GM12878 (cell line): ENCODE measurements at regions not wholly inside any gene's neighbourhood (a gene's known extent, or its start where the extent isn't known, plus 50 kb on each side); places are given as distances from the start of the nearest gene placed in this dataset.

Experiments
- ATAC-seq: fragments of 200-7000 bp; cut with Tn5 transposase; 3 replicates; pipeline ENCODE4 v1.9.1; 2020; ENCODE audit warnings: mild to moderate bottlenecking, moderate library complexity
- BruUV-seq: library from RNA; stranded (reverse); fragments of 400-500 nt; replicated peaks from 2 replicates; lab custom pipeline; 2021; lab: Mats Ljungman, UMichigan
- CTCF ChIA-PET: fragments of 300-600 bp; sonication (Branson Sonifier 250); formaldehyde crosslinking; extraction: SDS; loops from one replicate; lab custom pipeline; 2021; ENCODE audit warnings: inconsistent platforms; lab: Yijun Ruan, JAX
- POLR2A ChIA-PET: fragments of 350-600 bp; formaldehyde crosslinking; extraction: SDS; loops from one replicate; lab custom pipeline; 2021; ENCODE audit warnings: inconsistent platforms; lab: Charles Lee
- RAD21 ChIA-PET: fragments of 300-600 bp; sonication (Branson Sonifier 250); formaldehyde crosslinking; loops from one replicate; lab custom pipeline; 2023; ENCODE audit warnings: antibody characterized with exemption; ENCODE audit not compliant: unreplicated experiment; lab: Charles Lee
- SMC1A ChIA-PET: fragments of 300-600 bp; sonication (Branson Sonifier 250); formaldehyde crosslinking; loops from one replicate; lab custom pipeline; 2023; ENCODE audit not compliant: unreplicated experiment, uncharacterized antibody; lab: Charles Lee
- DNase-seq: peaks from one replicate; pipeline ENCODE4 v3.0.0-alpha.2; 2011; ENCODE audit warnings: low read depth, low spot score
- FAIRE-seq: peaks from 3 replicates; lab custom pipeline; 2011; peaks lifted over from hg19 to GRCh38; lab: Jason Lieb, UNC
- H2AFZ ChIP-seq: 2 replicates; pipeline ENCODE4 v1.6.0; 2011; ENCODE audit warnings: low read depth, low read length, control low read depth; ENCODE audit not compliant: control insufficient read depth
- H3K27ac ChIP-seq: 2 replicates; pipeline ENCODE4 v1.5.1; 2011; ENCODE audit warnings: control low read depth; ENCODE audit not compliant: control insufficient read depth, insufficient read depth
- H3K27me3 ChIP-seq, 2 experiments: replicated peaks in 1 of 2; 2 replicates each; pipeline versions ENCODE4 v1.6.0 to v1.6.1; 2011; ENCODE audit warnings: low read length in 1 of 2; ENCODE audit not compliant: control insufficient read depth in 2 of 2, insufficient read depth in 2 of 2
- H3K36me3 ChIP-seq, 2 experiments: 2 replicates each; pipeline ENCODE4 v1.5.1; 2011; ENCODE audit warnings: low read length in 1 of 2; ENCODE audit not compliant: control insufficient read depth in 2 of 2, insufficient read depth in 2 of 2
- H3K4me1 ChIP-seq: 2 replicates; pipeline ENCODE4 v1.6.1; 2011; ENCODE audit warnings: mild to moderate bottlenecking, low read length, moderate library complexity, mixed read lengths; ENCODE audit not compliant: control insufficient read depth, insufficient read depth
- H3K4me2 ChIP-seq: 2 replicates; pipeline ENCODE4 v1.6.0; 2011; ENCODE audit warnings: control low read depth; ENCODE audit not compliant: control insufficient read depth, insufficient read depth
- H3K4me3 ChIP-seq: fragments of 200-600 bp; sonication (generic); 2 replicates; pipeline ENCODE4 v1.5.1; 2016
- H3K79me2 ChIP-seq: 2 replicates; pipeline ENCODE4 v1.6.0; 2011; ENCODE audit warnings: low read length; ENCODE audit not compliant: control insufficient read depth, insufficient read depth
- H3K9ac ChIP-seq: 2 replicates; pipeline ENCODE4 v1.8.0; 2011; ENCODE audit warnings: low read length, control low read depth, mixed read lengths; ENCODE audit not compliant: control insufficient read depth, insufficient read depth
- H3K9me3 ChIP-seq: replicated peaks from 3 replicates; pipeline ENCODE4 v1.5.1; 2011; ENCODE audit warnings: mild to moderate bottlenecking, low read length; ENCODE audit not compliant: control insufficient read depth, insufficient read depth
- H4K20me1 ChIP-seq: 2 replicates; pipeline ENCODE4 v1.6.0; 2011; ENCODE audit not compliant: control insufficient read depth, insufficient read depth
- HCFC1 ChIP-seq: fragments of 150-350 bp; IDR thresholded peaks from 2 replicates; pipeline ENCODE4 v1.6.1; 2014; ENCODE audit warnings: low read length
- HDAC6 ChIP-seq: fragments of 200-600 bp; sonication (generic); IDR thresholded peaks from one replicate; pipeline ENCODE4 v1.8.0; 2017; ENCODE audit warnings: antibody characterized with exemption; ENCODE audit not compliant: unreplicated experiment
- IKZF1 ChIP-seq: fragments of 450-650 bp; conservative IDR thresholded peaks from 2 replicates; pipeline ENCODE4 v1.6.1; 2017; ENCODE audit warnings: antibody characterized with exemption, mild to moderate bottlenecking
- JUNB ChIP-seq: IDR thresholded peaks from 2 replicates; pipeline ENCODE4 v1.6.1; 2016; ENCODE audit warnings: antibody characterized with exemption, mild to moderate bottlenecking
- KLF5 ChIP-seq: fragments of 450-650 bp; IDR thresholded peaks from 2 replicates; pipeline ENCODE4 v1.6.1; 2014; ENCODE audit warnings: mild to moderate bottlenecking; ENCODE audit not compliant: partially characterized antibody
- NFYB ChIP-seq: IDR thresholded peaks from 2 replicates; pipeline ENCODE4 v1.6.1; 2011; ENCODE audit warnings: low read depth, mild to moderate bottlenecking, low read length, improper control_type of control experiment, moderate library complexity; ENCODE audit not compliant: insufficient read depth
- NR2C2 ChIP-seq: IDR thresholded peaks from 2 replicates; pipeline ENCODE4 v1.6.1; 2011; ENCODE audit warnings: borderline replicate concordance, low read depth; ENCODE audit not compliant: control insufficient read depth, insufficient read length
- NRF1 ChIP-seq: conservative IDR thresholded peaks from 2 replicates; pipeline ENCODE4 v1.6.1; 2011; ENCODE audit warnings: mild to moderate bottlenecking, low read depth, low read length, improper control_type of control experiment
- SUPT20H ChIP-seq: IDR thresholded peaks from 2 replicates; pipeline ENCODE4 v1.6.1; 2011; ENCODE audit warnings: low read depth, mild to moderate bottlenecking, low read length, moderate library complexity, borderline replicate concordance; ENCODE audit not compliant: control insufficient read depth
- TAF1 ChIP-seq: IDR thresholded peaks from 2 replicates; pipeline ENCODE4 v1.6.1; 2011; ENCODE audit warnings: mild to moderate bottlenecking, low read depth, low read length, borderline replicate concordance
- TARDBP ChIP-seq: IDR thresholded peaks from 2 replicates; pipeline ENCODE4 v1.6.1; 2016; ENCODE audit warnings: borderline replicate concordance
- ZNF217 ChIP-seq: fragments of 450-650 bp; IDR thresholded peaks from 2 replicates; pipeline ENCODE4 v1.6.1; 2017; ENCODE audit warnings: antibody characterized with exemption, mild to moderate bottlenecking
- WGBS: methylation state at CpG from one replicate; pipeline ENCODE4 v1.1.6; 2016; ENCODE audit warnings: low lambda C conversion rate; ENCODE audit not compliant: insufficient replicate concordance, insufficient coverage; ENCODE audit errors: missing lambda C conversion rate; 5-methylcytosine and 5-hydroxymethylcytosine counted together
- in situ Hi-C: fragments of 300-500 bp; cut with MboI; formaldehyde crosslinking; loops from 9 replicates; pipeline ENCODE4 v1.14.3; 2018; ENCODE audit warnings: mixed read lengths
- intact Hi-C: fragments of 100-400 bp; cut with micrococcal nuclease; formaldehyde crosslinking; loops from one replicate; pipeline ENCODE4 v1.14.2; 2022; ENCODE audit not compliant: unreplicated experiment
- TF ChIP-seq, protein P1 (sequence below), 3 experiments: IDR thresholded peaks in 2 of 3; conservative IDR thresholded peaks in 1 of 3; 2 replicates each; pipeline ENCODE4 v1.5.1; 2011; ENCODE audit warnings: low read depth in 3 of 3, low read length in 3 of 3, mild to moderate bottlenecking in 3 of 3, control low read depth in 2 of 3, moderate library complexity in 2 of 3, inconsistent platforms in 1 of 3, mixed read lengths in 1 of 3; ENCODE audit not compliant: control insufficient read depth in 2 of 3, insufficient read depth in 1 of 3; ENCODE audit errors: extremely low read depth in 1 of 3
- TF ChIP-seq, protein P2 (sequence below): IDR thresholded peaks from 2 replicates; pipeline ENCODE4 v1.6.1; 2012; ENCODE audit warnings: mild to moderate bottlenecking, low read depth, low read length

DNA sequence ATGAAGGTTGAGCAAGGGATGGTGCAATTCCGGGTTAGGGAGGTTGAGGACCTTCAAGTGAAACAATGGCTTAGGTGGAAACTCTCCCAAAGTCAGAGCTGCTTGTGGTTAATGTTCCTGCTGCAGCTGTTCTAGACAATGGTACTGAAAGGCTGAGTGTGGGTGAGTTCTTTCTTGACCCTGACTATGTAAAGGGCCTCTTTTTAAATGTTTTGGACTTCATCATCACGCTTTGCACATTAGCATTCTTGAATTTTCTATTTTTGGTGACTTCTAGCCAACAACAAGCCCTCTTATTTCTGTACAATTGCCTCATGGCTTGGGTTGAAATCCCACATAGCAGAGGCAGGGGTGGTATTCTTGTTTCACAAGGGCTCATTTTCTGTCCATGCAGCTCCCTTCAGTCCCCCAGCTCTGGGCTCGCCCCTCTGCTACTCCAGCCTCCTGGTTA lies 136.3 kb upstream of the ANKRD55 start:
- H3K9me3 ChIP-seq: no peaks in the 10 kb centered on the region
- ChIA-PET CTCF (interaction anchor here (1.0 kb wide), 1 partner anchor 31 kb away, joined by 3 read pairs; no protein-coding TSS in a partner anchor), RAD21 (interaction anchor here (1.5 kb wide), 1 partner anchor 46 kb away, joined by 5 read pairs; no protein-coding TSS in a partner anchor), POLR2A (interaction anchor here (0.6 kb wide), 1 partner anchor 396 kb away, joined by 4 read pairs; no protein-coding TSS in a partner anchor), SMC1A (interaction anchor here (0.8 to 1.4 kb wide), 4 partner anchors 9 to 90 kb away, joined by 3 to 4 read pairs (median 4); no protein-coding TSS in a partner anchor)
- no peaks in the 10 kb centered on the region for H4K20me1 ChIP-seq
- H2AFZ ChIP-seq: no peak overlapping the region
- DNase-seq (no peak), FAIRE-seq (no peak), ATAC-seq (no peak)
- no peak overlapping the region for H3K4me2 ChIP-seq
- WGBS: 52% methylated on average over 3 of the region's 3 CpGs
- in situ Hi-C loops: no loop called here
- H3K79me2 ChIP-seq: no peaks in the 10 kb centered on the region
- TF ChIP-seq TARDBP (no peak), NR2C2 (no peak), HCFC1 (no peak), IKZF1 (no peak), NFYB (no peak), ZNF217 (no peak), KLF5 (no peak), SUPT20H (no peak), NRF1 (no peak), JUNB (no peak), TAF1 (no peak), HDAC6 (no peak)
- TF ChIP-seq, protein P1, sequence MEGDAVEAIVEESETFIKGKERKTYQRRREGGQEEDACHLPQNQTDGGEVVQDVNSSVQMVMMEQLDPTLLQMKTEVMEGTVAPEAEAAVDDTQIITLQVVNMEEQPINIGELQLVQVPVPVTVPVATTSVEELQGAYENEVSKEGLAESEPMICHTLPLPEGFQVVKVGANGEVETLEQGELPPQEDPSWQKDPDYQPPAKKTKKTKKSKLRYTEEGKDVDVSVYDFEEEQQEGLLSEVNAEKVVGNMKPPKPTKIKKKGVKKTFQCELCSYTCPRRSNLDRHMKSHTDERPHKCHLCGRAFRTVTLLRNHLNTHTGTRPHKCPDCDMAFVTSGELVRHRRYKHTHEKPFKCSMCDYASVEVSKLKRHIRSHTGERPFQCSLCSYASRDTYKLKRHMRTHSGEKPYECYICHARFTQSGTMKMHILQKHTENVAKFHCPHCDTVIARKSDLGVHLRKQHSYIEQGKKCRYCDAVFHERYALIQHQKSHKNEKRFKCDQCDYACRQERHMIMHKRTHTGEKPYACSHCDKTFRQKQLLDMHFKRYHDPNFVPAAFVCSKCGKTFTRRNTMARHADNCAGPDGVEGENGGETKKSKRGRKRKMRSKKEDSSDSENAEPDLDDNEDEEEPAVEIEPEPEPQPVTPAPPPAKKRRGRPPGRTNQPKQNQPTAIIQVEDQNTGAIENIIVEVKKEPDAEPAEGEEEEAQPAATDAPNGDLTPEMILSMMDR (IDR thresholded peaks at IDR 0.05 in 2 of 3, conservative IDR thresholded peaks at IDR 0.05 in 1 of 3; ENCODE audit: control insufficient read depth in 2 of 3, extremely low read depth in 1 of 3, insufficient read depth in 1 of 3, low read depth in 3 of 3, low read length in 3 of 3): no peak
- TF ChIP-seq, protein P2, sequence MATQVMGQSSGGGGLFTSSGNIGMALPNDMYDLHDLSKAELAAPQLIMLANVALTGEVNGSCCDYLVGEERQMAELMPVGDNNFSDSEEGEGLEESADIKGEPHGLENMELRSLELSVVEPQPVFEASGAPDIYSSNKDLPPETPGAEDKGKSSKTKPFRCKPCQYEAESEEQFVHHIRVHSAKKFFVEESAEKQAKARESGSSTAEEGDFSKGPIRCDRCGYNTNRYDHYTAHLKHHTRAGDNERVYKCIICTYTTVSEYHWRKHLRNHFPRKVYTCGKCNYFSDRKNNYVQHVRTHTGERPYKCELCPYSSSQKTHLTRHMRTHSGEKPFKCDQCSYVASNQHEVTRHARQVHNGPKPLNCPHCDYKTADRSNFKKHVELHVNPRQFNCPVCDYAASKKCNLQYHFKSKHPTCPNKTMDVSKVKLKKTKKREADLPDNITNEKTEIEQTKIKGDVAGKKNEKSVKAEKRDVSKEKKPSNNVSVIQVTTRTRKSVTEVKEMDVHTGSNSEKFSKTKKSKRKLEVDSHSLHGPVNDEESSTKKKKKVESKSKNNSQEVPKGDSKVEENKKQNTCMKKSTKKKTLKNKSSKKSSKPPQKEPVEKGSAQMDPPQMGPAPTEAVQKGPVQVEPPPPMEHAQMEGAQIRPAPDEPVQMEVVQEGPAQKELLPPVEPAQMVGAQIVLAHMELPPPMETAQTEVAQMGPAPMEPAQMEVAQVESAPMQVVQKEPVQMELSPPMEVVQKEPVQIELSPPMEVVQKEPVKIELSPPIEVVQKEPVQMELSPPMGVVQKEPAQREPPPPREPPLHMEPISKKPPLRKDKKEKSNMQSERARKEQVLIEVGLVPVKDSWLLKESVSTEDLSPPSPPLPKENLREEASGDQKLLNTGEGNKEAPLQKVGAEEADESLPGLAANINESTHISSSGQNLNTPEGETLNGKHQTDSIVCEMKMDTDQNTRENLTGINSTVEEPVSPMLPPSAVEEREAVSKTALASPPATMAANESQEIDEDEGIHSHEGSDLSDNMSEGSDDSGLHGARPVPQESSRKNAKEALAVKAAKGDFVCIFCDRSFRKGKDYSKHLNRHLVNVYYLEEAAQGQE: no peak
- no peaks in the 10 kb centered on the region for H3K4me1 ChIP-seq
- no TSS peak for BruUV-seq
- H3K4me3 ChIP-seq: no peak overlapping the region
- H3K36me3 ChIP-seq: no peaks in the 10 kb centered on the region
- no peak overlapping the region for H3K9ac ChIP-seq
- H3K27ac ChIP-seq: no peak overlapping the region
- peaks cover 0 to 2% of the 10 kb centered on the region in 2 experiments; a peak in 1 of 4 replicates for H3K27me3 ChIP-seq
- intact Hi-C loops: no loop called here
